SK-N-SH (cell line): ENCODE measurements at regions not wholly inside any gene's neighbourhood (a gene's known extent, or its start where the extent isn't known, plus 50 kb on each side); places are given as distances from the start of the nearest gene placed in this dataset.

Experiments
- CTCF ChIA-PET: fragments of 300-600, 350-600 bp; formaldehyde crosslinking; extraction: SDS; loops from one replicate; lab custom pipeline; 2021; lab: Yijun Ruan, JAX
- POLR2A ChIA-PET: fragments of 350-600 bp; sonication (Branson Sonifier 250); formaldehyde crosslinking; extraction: SDS; loops from one replicate; lab custom pipeline; 2020; ENCODE audit warnings: antibody characterized with exemption, inconsistent platforms; lab: Yijun Ruan, JAX
- DNase-seq: peaks from one replicate; pipeline ENCODE4 v3.0.0; 2012
- H2AFZ ChIP-seq: fragments of 200-600 bp; sonication (generic); 2 replicates; pipeline ENCODE4 v1.8.1; 2016; ENCODE audit warnings: antibody characterized with exemption, mild to moderate bottlenecking, low read depth
- H3F3A ChIP-seq: fragments of 200-600 bp; sonication (generic); replicated peaks from 2 replicates; pipeline ENCODE3; 2016; ENCODE audit warnings: antibody characterized with exemption, mild to moderate bottlenecking; ENCODE audit not compliant: insufficient read depth
- H3K27ac ChIP-seq, 2 experiments: fragments of 200-500 bp in 1 of 2; fragments of 200-600 bp in 1 of 2; sonication (Bioruptor generic) in 1 of 2; sonication (generic), shearing (Covaris generic) in 1 of 2; 2 replicates each; pipeline versions ENCODE4 v1.5.1 to v1.6.1; 2014 to 2016; ENCODE audit warnings: low read depth in 2 of 2, inconsistent platforms in 1 of 2, low read length in 1 of 2, mild to moderate bottlenecking in 1 of 2, mixed read lengths in 1 of 2
- H3K27me3 ChIP-seq: fragments of 200-600 bp; sonication (generic), shearing (Covaris generic); 2 replicates; pipeline ENCODE4 v1.6.1; 2016; ENCODE audit warnings: mixed run types; ENCODE audit not compliant: insufficient read depth
- H3K36me3 ChIP-seq, 2 experiments: fragments of 200-500 bp in 1 of 2; fragments of 200-600 bp in 1 of 2; sonication (Bioruptor generic) in 1 of 2; sonication (generic) in 1 of 2; replicated peaks in 1 of 2; 2 replicates each; pipeline versions ENCODE3 to v1.5.1; 2014 to 2016; ENCODE audit warnings: low read length in 1 of 2, mild to moderate bottlenecking in 1 of 2; ENCODE audit not compliant: insufficient read depth in 2 of 2, control insufficient read depth in 1 of 2
- H3K4me1 ChIP-seq, 2 experiments: fragments of 200-500 bp in 1 of 2; fragments of 200-600 bp in 1 of 2; sonication (Bioruptor generic) in 1 of 2; sonication (generic), shearing (Covaris generic) in 1 of 2; 2 replicates each; pipeline versions ENCODE4 v1.5.1 to v1.6.1; 2014 to 2016; ENCODE audit warnings: low read depth in 1 of 2, low read length in 1 of 2, mixed run types in 1 of 2; ENCODE audit not compliant: insufficient read depth in 2 of 2, control insufficient read depth in 1 of 2
- H3K4me2 ChIP-seq: fragments of 200-600 bp; sonication (generic), shearing (Covaris generic); 2 replicates; pipeline ENCODE4 v1.6.1; 2017; ENCODE audit warnings: mixed run types
- H3K4me3 ChIP-seq, 2 experiments: fragments of 200-500 bp in 1 of 2; fragments of 200-600 bp in 1 of 2; sonication (Bioruptor generic) in 1 of 2; sonication (generic), shearing (Covaris generic) in 1 of 2; 2 replicates each; pipeline versions ENCODE4 v1.5.1 to v1.8.1; 2014 to 2016; ENCODE audit warnings: low read depth in 2 of 2, inconsistent platforms in 1 of 2, low read length in 1 of 2, mild to moderate bottlenecking in 1 of 2, mixed read lengths in 1 of 2, moderate library complexity in 1 of 2
- H3K79me2 ChIP-seq: fragments of 200-600 bp; sonication (generic); 2 replicates; pipeline ENCODE4 v1.8.1; 2017; ENCODE audit warnings: mild to moderate bottlenecking; ENCODE audit not compliant: insufficient read depth
- H3K9ac ChIP-seq: fragments of 200-600 bp; sonication (generic); 2 replicates; pipeline ENCODE4 v1.6.1; 2017; ENCODE audit warnings: mixed run types
- H3K9me2 ChIP-seq: fragments of 200-600 bp; sonication (generic); 2 replicates; pipeline ENCODE4 v1.6.1; 2017; ENCODE audit warnings: mixed run types
- H3K9me3 ChIP-seq: fragments of 200-600 bp; sonication (generic); 2 replicates; pipeline ENCODE4 v1.6.1; 2017; ENCODE audit warnings: mixed run types, mild to moderate bottlenecking, moderate library complexity
- H4K20me1 ChIP-seq: fragments of 200-600 bp; sonication (generic); 2 replicates; pipeline ENCODE4 v1.6.1; 2017; ENCODE audit warnings: mild to moderate bottlenecking, mixed run types; ENCODE audit not compliant: insufficient read depth
- CTCF ChIP-seq: fragments of 200-600 bp; sonication (generic); IDR thresholded peaks from 2 replicates; pipeline ENCODE4 v1.6.1; 2017; ENCODE audit warnings: antibody characterized with exemption, mild to moderate bottlenecking, moderate library complexity
- ELF1 ChIP-seq: IDR thresholded peaks from 2 replicates; pipeline ENCODE4 v1.4.0; 2012
- EP300 ChIP-seq, 2 experiments: IDR thresholded peaks; 2 replicates each; pipeline versions ENCODE4 v1.4.0 to v1.6.1; 2012; ENCODE audit warnings: borderline replicate concordance in 1 of 2, low read depth in 1 of 2, low read length in 1 of 2
- FOSL2 ChIP-seq: IDR thresholded peaks from 2 replicates; pipeline ENCODE4 v1.4.0; 2012; ENCODE audit warnings: low read depth, mild to moderate bottlenecking, moderate library complexity, borderline replicate concordance
- FOXJ3 ChIP-seq: sonication (generic); formaldehyde crosslinking; IDR thresholded peaks from 2 replicates; pipeline ENCODE4 v1.5.1; 2020; ENCODE audit warnings: mild to moderate bottlenecking, missing genetic modification reagents
- GABPA ChIP-seq: IDR thresholded peaks from 2 replicates; pipeline ENCODE4 v1.4.0; 2012; ENCODE audit warnings: low read depth, mild to moderate bottlenecking
- JUND ChIP-seq: IDR thresholded peaks from 2 replicates; pipeline ENCODE4 v1.4.0; 2012
- MAX ChIP-seq: IDR thresholded peaks from 2 replicates; pipeline ENCODE4 v1.4.0; 2012; ENCODE audit warnings: low read depth
- MXI1 ChIP-seq: IDR thresholded peaks from 2 replicates; pipeline ENCODE4 v1.6.1; 2012; ENCODE audit warnings: mild to moderate bottlenecking, low read depth, low read length, improper control_type of control experiment
- PBX3 ChIP-seq: IDR thresholded peaks from 2 replicates; pipeline ENCODE4; 2012
- RAD21 ChIP-seq: IDR thresholded peaks from 2 replicates; pipeline ENCODE4 v1.6.1; 2012; ENCODE audit warnings: mild to moderate bottlenecking, low read length
- RCOR1 ChIP-seq: fragments of 150-350 bp; IDR thresholded peaks from 2 replicates; pipeline ENCODE4 v1.6.1; 2017; ENCODE audit warnings: antibody characterized with exemption, low read length
- SIN3A ChIP-seq: IDR thresholded peaks from 2 replicates; pipeline ENCODE4 v1.6.1; 2012; ENCODE audit warnings: low read depth, mild to moderate bottlenecking, low read length, moderate library complexity, borderline replicate concordance
- SMC3 ChIP-seq: IDR thresholded peaks from 2 replicates; pipeline ENCODE4 v1.6.1; 2012; ENCODE audit warnings: low read depth, low read length, improper control_type of control experiment
- TAF1 ChIP-seq: IDR thresholded peaks from 2 replicates; pipeline ENCODE4 v1.6.1; 2012; ENCODE audit warnings: low read depth, mild to moderate bottlenecking, low read length, moderate library complexity, borderline replicate concordance
- WGBS: methylation state at CpG from one replicate; pipeline ENCODE4 v1.1.6; 2017; ENCODE audit warnings: low lambda C conversion rate; 5-methylcytosine and 5-hydroxymethylcytosine counted together
- TF ChIP-seq, protein P1 (sequence below): fragments of 150-350 bp; IDR thresholded peaks from 2 replicates; pipeline ENCODE4 v1.6.1; 2016; ENCODE audit warnings: mild to moderate bottlenecking, low read depth, low read length

GRCh38 chr10:64113792-64114191 lies 592.6 kb downstream of the REEP3 start:
- Histone ChIP-seq H3K36me3 (no peaks in the 10 kb centered on the region), H3K27me3 (no peaks in the 10 kb centered on the region), H3K79me2 (no peaks in the 10 kb centered on the region), H3K9me2 (no peaks in the 10 kb centered on the region), H3K27ac (no peak overlapping the region), H2AFZ (no peak overlapping the region), H3K9ac (no peak overlapping the region), H4K20me1 (no peaks in the 10 kb centered on the region), H3K4me3 (no peak overlapping the region), H3K4me1 (no peaks in the 10 kb centered on the region; a peak in 1 of 4 replicates), H3K9me3 (no peaks in the 10 kb centered on the region), H3F3A (no peaks in the 10 kb centered on the region), H3K4me2 (no peak overlapping the region)
- DNase-seq: no peak
- CTCF ChIA-PET: no interaction called here
- WGBS: 55% methylated on average over 3 of the region's 3 CpGs
- TF ChIP-seq FOXJ3 (CRISPR knock-in tag) (no peak), SIN3A (no peak), JUND (no peak), PBX3 (no peak), RCOR1 (no peak), MXI1 (no peak), FOSL2 (no peak), MAX (no peak), CTCF (no peak), RAD21 (no peak), SMC3 (no peak), TAF1 (no peak), EP300 (IDR thresholded peaks at IDR 0.05; ENCODE audit: borderline replicate concordance in 1 of 2, low read depth in 1 of 2, low read length in 1 of 2) (no peak), ELF1 (no peak), GABPA (no peak)
- TF ChIP-seq, protein P1, sequence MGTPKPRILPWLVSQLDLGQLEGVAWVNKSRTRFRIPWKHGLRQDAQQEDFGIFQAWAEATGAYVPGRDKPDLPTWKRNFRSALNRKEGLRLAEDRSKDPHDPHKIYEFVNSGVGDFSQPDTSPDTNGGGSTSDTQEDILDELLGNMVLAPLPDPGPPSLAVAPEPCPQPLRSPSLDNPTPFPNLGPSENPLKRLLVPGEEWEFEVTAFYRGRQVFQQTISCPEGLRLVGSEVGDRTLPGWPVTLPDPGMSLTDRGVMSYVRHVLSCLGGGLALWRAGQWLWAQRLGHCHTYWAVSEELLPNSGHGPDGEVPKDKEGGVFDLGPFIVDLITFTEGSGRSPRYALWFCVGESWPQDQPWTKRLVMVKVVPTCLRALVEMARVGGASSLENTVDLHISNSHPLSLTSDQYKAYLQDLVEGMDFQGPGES: no peak
- POLR2A ChIA-PET: no interaction called here
